Kidney epithelial cell (primary cell): ENCODE measurements at regions not wholly inside any gene's neighbourhood (a gene's known extent, or its start where the extent isn't known, plus 50 kb on each side); places are given as distances from the start of the nearest gene placed in this dataset.

Source experiments
- DNase-seq: peaks from one replicate; pipeline ENCODE4 v3.0.0-alpha.2; 2010; ENCODE audit warnings: low read depth
- H3K27me3 ChIP-seq: 2 replicates; pipeline ENCODE4 v1.6.0; 2011; ENCODE audit warnings: low read length; ENCODE audit not compliant: control insufficient read depth, insufficient read depth
- H3K36me3 ChIP-seq: 2 replicates; pipeline ENCODE4 v1.5.1; 2011; ENCODE audit warnings: low read length; ENCODE audit not compliant: control insufficient read depth, insufficient read depth
- H3K4me3 ChIP-seq: 2 replicates; pipeline ENCODE4 v1.5.1; 2011; ENCODE audit warnings: low read depth, mild to moderate bottlenecking, control low read depth, low read length
- CTCF ChIP-seq: IDR thresholded peaks from 2 replicates; pipeline ENCODE4 v1.5.1; 2011; ENCODE audit warnings: mild to moderate bottlenecking, moderate library complexity, low read length, control low read depth, inconsistent platforms; ENCODE audit not compliant: insufficient read depth, poor library complexity, severe bottlenecking

- DNase-seq, result no peak
- no peak for TF ChIP-seq CTCF
- Histone ChIP-seq H3K4me3 (no peak overlapping the region), H3K27me3 (no peaks in the 10 kb centered on the region), H3K36me3 (no peaks in the 10 kb centered on the region)
These were observed 184.7 kb upstream of the PCSK2 start for GRCh38 chr20:17042122-17042521.

- Histone ChIP-seq H3K36me3 (no peaks in the 10 kb centered on the region), H3K4me3 (no peak overlapping the region), H3K27me3 (no peaks in the 10 kb centered on the region)
- DNase-seq, result no peak
- TF ChIP-seq CTCF, result no peak
These were observed 183.5 kb upstream of the PCSK2 start for GRCh38 chr20:17043323-17043722.

DNA sequence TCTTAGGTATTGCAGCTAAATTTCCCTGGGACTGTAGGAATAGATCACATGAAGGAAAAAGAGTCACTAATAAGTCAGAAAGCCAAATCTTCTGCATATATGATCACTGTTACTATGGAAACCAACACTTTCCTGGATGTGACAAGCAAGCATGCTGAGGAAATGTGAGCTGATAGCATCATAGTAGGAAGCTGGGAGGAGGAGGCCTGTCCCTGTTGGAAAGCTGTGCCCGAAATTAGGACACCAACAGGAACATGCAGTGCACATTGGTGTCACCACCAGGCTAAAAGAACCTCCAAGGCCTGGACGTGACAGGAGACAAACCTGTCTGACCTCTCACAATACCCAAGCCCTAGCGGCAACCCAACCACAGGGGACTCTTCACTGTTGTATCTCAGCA lies 181.9 kb upstream of the PCSK2 start:
- no peak for DNase-seq
- H3K36me3 ChIP-seq, result no peaks in the 10 kb centered on the region
- no peak for TF ChIP-seq CTCF

DNA sequence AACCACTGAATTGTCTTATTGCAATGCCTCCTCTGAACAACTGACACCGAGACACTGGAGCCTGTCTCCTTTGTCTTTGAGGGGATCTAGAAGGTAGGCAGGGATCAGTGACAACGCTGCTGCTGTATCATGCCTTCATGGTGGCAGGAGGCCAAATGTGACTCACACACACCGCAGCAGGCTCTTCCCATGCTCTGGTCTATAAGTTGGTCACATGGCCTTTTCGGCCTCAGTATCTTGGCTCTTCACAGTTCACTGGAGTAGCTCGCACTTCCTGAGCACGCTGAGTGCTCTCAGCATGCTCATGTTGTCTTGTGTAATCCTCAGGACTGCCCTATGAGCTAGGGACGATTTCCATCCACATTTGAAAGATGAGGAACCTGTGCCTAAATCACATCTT lies 167.4 kb upstream of the PCSK2 start:
- no peak for DNase-seq

More for the DNA sequence above, 181.9 kb upstream of the PCSK2 start:
- Histone ChIP-seq H3K4me3 (no peak overlapping the region), H3K27me3 (no peaks in the 10 kb centered on the region)

GRCh38 chr20:17061715-17062114 lies 165.1 kb upstream of the PCSK2 start:
- TF ChIP-seq CTCF, result no peak
- no peaks in the 10 kb centered on the region for H3K27me3 ChIP-seq
- no peak overlapping the region for H3K4me3 ChIP-seq
- no peaks in the 10 kb centered on the region for H3K36me3 ChIP-seq
- DNase-seq, result no peak

More for the DNA sequence above, 167.4 kb upstream of the PCSK2 start:
- TF ChIP-seq CTCF, result no peak
- Histone ChIP-seq H3K27me3 (no peaks in the 10 kb centered on the region), H3K4me3 (no peak overlapping the region), H3K36me3 (no peaks in the 10 kb centered on the region)

DNA sequence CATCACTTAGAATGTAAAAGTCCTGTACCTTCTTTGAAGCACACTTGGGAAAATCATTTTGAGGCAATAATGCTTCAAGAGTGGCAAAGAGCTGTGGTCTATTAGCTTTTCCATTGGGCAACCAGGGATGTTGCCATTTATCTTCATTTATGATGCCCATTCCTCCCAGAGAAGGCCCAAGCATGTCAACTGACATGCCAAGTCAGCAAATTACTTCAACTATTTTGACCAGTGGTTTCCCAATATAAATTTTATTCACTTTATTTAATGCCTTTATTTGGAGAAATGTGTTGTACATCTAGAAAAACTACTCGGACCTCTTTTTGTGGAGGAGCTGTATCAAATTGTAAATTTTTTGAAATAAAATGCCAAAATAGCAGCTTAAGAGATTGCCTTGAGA lies 164.1 kb upstream of the PCSK2 start:
- DNase-seq, result no peak
- TF ChIP-seq CTCF, result no peak
- no peaks in the 10 kb centered on the region for H3K27me3 ChIP-seq
- no peak overlapping the region for H3K4me3 ChIP-seq
- H3K36me3 ChIP-seq, result no peaks in the 10 kb centered on the region
